Body of pancreas (tissue), 4 donors: ENCODE measurements at regions not wholly inside any gene's neighbourhood (a gene's known extent, or its start where the extent isn't known, plus 50 kb on each side); places are given as distances from the start of the nearest gene placed in this dataset.
A peak's percentile ranks its signal among the peaks of the same experiment; 100 is the strongest.

ENCODE experiments used
- ATAC-seq: fragments of 150-250 bp; one replicate; pipeline ENCODE4 v1.9.1; 2016
- DNase-seq, 4 donors: peaks; one replicate each; pipeline ENCODE4 v3.0.0-alpha.2; 2019
- H3K27ac ChIP-seq, 4 donors: fragments of 200-600 bp; sonication (generic); 1 replicate in 3 of 4; 2 replicates in 1 of 4; pipeline versions ENCODE4 v1.5.1 to v1.6.1; 2016 to 2019; ENCODE audit warnings: mild to moderate bottlenecking in 1 of 4, mixed read lengths in 1 of 4, moderate library complexity in 1 of 4
- H3K27me3 ChIP-seq, 2 donors: fragments of 200-600 bp; sonication (generic); one replicate each; pipeline ENCODE4 v1.6.0; 2016; ENCODE audit warnings: mild to moderate bottlenecking in 1 of 2
- H3K36me3 ChIP-seq, 2 donors: fragments of 200-600 bp; sonication (generic); replicated peaks in 1 of 2; 2 replicates each; pipeline ENCODE4 v1.5.1; 2016; ENCODE audit warnings: low read depth in 2 of 2; ENCODE audit not compliant: insufficient read depth in 1 of 2
- H3K4me1 ChIP-seq: fragments of 200-600 bp; sonication (generic); one replicate; pipeline ENCODE4 v1.6.0; 2016
- H3K4me3 ChIP-seq, 2 donors: fragments of 200-600 bp; sonication (generic); 1 replicate in 1 of 2; 2 replicates in 1 of 2; pipeline ENCODE4 v1.5.1; 2016 to 2019
- H3K9me3 ChIP-seq, 3 donors: fragments of 200-600 bp; sonication (generic); 1 replicate in 2 of 3; 2 replicates in 1 of 3; pipeline ENCODE4 v1.5.1; 2016
- POLR2A ChIP-seq, 3 donors: fragments of 450-650 bp; IDR thresholded peaks; one replicate each; pipeline ENCODE4 v1.6.1; 2016; ENCODE audit warnings: antibody characterized with exemption in 3 of 3, mild to moderate bottlenecking in 2 of 3
- WGBS, 2 donors: methylation state at CpG; one replicate each; pipeline ENCODE4 v1.1.5; 2017; 5-methylcytosine and 5-hydroxymethylcytosine counted together
- intact Hi-C: fragments of 100-400 bp; cut with DNase I; formaldehyde crosslinking; loops from one replicate; pipeline ENCODE4 v1.15.1; 2023
- TF ChIP-seq, protein P1 (sequence below), 7 experiments: fragments of 450-650 bp in 4 of 7; fragments of 200-600 bp in 3 of 7; sonication (generic) in 3 of 7; IDR thresholded peaks; one replicate each; pipeline ENCODE4 v1.5.1; 2016 to 2019; ENCODE audit warnings: antibody characterized with exemption in 7 of 7

DNA sequence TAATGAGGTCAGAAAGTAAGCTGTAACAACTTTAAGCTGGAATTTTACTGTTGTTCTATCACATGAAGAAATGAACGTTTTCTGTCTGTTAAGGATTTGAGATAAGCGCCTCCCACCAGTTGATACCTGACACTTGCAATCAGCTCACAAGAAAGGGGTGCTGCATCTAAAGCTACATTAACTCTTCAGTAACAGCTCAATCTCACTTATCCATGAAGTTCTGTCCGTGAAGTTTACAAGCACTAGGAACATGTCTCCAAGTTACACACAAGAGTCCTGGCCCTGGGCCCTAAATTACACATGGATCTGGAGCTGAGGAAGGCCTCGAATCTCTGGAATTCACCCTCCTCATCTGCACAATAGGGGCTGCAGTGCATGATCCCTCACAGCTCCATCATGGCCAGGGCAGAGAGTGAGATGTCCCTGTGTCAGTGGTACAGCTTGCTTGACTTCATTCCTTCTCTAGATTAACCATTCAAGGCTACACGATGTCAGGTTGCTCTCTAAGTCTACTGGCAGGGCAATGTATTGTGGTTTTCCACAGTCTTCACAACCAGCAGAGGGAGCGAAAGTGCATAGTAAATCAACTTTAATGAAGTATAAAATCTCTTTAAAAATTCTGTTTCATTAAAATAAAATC, 182.4 kb upstream of the MCHR2 start:
- intact Hi-C loops, result no loop called here
- TF ChIP-seq, protein P1, sequence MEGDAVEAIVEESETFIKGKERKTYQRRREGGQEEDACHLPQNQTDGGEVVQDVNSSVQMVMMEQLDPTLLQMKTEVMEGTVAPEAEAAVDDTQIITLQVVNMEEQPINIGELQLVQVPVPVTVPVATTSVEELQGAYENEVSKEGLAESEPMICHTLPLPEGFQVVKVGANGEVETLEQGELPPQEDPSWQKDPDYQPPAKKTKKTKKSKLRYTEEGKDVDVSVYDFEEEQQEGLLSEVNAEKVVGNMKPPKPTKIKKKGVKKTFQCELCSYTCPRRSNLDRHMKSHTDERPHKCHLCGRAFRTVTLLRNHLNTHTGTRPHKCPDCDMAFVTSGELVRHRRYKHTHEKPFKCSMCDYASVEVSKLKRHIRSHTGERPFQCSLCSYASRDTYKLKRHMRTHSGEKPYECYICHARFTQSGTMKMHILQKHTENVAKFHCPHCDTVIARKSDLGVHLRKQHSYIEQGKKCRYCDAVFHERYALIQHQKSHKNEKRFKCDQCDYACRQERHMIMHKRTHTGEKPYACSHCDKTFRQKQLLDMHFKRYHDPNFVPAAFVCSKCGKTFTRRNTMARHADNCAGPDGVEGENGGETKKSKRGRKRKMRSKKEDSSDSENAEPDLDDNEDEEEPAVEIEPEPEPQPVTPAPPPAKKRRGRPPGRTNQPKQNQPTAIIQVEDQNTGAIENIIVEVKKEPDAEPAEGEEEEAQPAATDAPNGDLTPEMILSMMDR (IDR thresholded peaks at IDR 0.05), result peak in 3 of 7 experiments; percentile 6 to 22 (median 21)
- no peak for TF ChIP-seq POLR2A (IDR thresholded peaks at IDR 0.05)
- WGBS, 2 donors, result 31 to 33% methylated on average over 6 of the region's 6 CpGs
- Histone ChIP-seq H3K27ac (peak overlapping the region in 1 of 4 donors; percentile 5), H3K9me3 (no peaks in the 10 kb centered on the region), H3K27me3 (no peaks in the 10 kb centered on the region), H3K36me3 (no peaks in the 10 kb centered on the region), H3K4me1 (peaks cover 18% of the 10 kb centered on the region), H3K4me3 (no peak overlapping the region)
- DNase-seq (peak in 2 of 4 donors; percentile 7 to 17), ATAC-seq (peak; percentile 21)

DNA sequence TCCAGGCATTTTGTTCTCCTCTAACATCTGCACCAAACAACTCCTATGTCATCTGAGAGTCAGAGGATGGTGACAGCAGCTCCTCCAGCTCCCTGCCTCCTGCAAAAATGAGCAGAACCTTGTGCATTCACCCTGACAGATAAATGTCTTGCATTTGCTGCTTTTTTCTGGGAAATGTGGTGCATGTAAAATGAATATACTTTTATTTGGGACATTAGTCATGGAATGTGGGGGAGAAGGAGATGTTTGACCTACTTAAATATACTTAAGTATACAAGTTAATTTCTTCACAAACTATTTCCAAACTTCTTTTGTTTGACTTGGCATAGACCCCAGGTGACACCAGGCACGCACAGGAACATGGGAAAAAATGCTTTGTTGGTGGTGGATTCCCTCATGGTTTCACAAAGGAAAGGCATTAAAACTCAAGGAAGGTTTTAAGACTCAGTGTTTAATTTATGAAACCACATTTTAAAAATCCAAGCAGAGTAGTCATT, 181.8 kb upstream of the MCHR2 start:
- no peak for TF ChIP-seq POLR2A (IDR thresholded peaks at IDR 0.05)
- TF ChIP-seq, protein P1 (IDR thresholded peaks at IDR 0.05), result no peak
- H3K27ac ChIP-seq, result peak overlapping the region in 1 of 4 donors; percentile 5
- peak; percentile 21 to 45 (median 36) for DNase-seq
- H3K9me3 ChIP-seq, result no peaks in the 10 kb centered on the region
- intact Hi-C loops, result no loop called here
- ATAC-seq, result peak; percentile 71
- no peaks in the 10 kb centered on the region for H3K36me3 ChIP-seq
- 5 to 20% methylated on average over 1 of the region's 1 CpG for WGBS, 2 donors
- H3K4me1 ChIP-seq, result peaks cover 18% of the 10 kb centered on the region
- no peaks in the 10 kb centered on the region for H3K27me3 ChIP-seq
- H3K4me3 ChIP-seq, result no peak overlapping the region

DNA sequence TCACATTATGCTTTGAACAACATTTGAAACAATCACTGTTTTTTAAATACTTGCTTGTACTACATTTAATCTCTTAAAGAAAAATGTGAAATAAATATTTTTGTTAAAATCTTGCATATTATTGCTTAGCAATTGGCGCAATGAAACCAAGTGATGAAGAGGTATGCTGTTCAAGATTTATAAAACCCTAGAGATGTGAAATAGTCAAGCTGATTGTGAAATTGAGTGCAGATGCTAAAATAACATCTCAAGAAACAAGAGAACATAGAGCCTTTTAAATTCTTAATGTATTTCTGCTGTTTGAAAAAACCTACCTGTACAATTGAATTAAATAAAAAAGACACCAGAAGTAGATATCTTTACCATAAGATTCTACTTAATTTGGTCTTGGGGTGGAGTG, 179.2 kb upstream of the MCHR2 start:
- ATAC-seq, result no peak
- H3K9me3 ChIP-seq, result no peaks in the 10 kb centered on the region
- no peaks in the 10 kb centered on the region for H3K27me3 ChIP-seq
- H3K4me1 ChIP-seq, result peaks cover 18% of the 10 kb centered on the region
- no peak overlapping the region for H3K4me3 ChIP-seq
- H3K27ac ChIP-seq, result no peak overlapping the region
- H3K36me3 ChIP-seq, result no peaks in the 10 kb centered on the region
- no peak for TF ChIP-seq POLR2A (IDR thresholded peaks at IDR 0.05)
- TF ChIP-seq, protein P1 (IDR thresholded peaks at IDR 0.05), result no peak
- intact Hi-C loops, result no loop called here
- DNase-seq, result no peak
- 92 to 95% methylated on average over 1 of the region's 1 CpG for WGBS, 2 donors

DNA sequence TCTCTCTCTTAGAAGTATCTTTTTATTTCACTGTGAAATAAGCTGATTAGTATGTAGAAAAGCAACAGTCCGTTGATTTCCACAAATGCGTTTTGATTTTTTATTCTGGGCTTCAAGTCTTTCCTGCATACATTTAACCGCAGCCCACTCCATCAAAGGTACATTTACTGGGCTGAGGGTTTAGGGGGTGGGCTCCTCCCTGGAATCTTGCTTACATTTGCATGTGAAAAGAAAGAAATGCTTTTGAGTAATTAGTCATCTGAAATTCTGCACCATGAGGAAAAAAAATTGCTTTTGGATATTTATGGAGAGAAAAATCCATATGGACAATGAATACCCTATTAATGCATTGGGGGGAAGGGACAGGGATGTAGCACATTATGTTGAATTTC, 178.3 kb upstream of the MCHR2 start:
- Histone ChIP-seq H3K9me3 (no peaks in the 10 kb centered on the region), H3K27me3 (no peaks in the 10 kb centered on the region), H3K27ac (no peak overlapping the region), H3K4me3 (no peak overlapping the region), H3K36me3 (no peaks in the 10 kb centered on the region), H3K4me1 (peaks cover 18% of the 10 kb centered on the region)
- WGBS, 2 donors, result 81 to 94% methylated on average over 3 of the region's 3 CpGs
- intact Hi-C loops, result no loop called here
- TF ChIP-seq POLR2A (IDR thresholded peaks at IDR 0.05), result no peak
- TF ChIP-seq, protein P1 (IDR thresholded peaks at IDR 0.05), result no peak
- no peak for DNase-seq
- no peak for ATAC-seq
